Mesendoderm (in vitro differentiated cells): ENCODE measurements at regions not wholly inside any gene's neighbourhood (a gene's known extent, or its start where the extent isn't known, plus 50 kb on each side); places are given as distances from the start of the nearest gene placed in this dataset.
"Not testable (repeated sequence)": the region's sequence is repeated elsewhere in the genome, so short reads cannot be mapped to it uniquely, and the experiment has no call there.

Experiments
- DNase-seq: peaks from one replicate; pipeline ENCODE4 v3.0.0; 2013
- H2AK5ac ChIP-seq: 2 replicates; pipeline ENCODE4 v1.6.1; 2013; ENCODE audit warnings: low read length, inconsistent platforms
- H2BK120ac ChIP-seq: 2 replicates; pipeline ENCODE4 v1.6.1; 2013; ENCODE audit warnings: low read depth, mild to moderate bottlenecking, low read length, moderate library complexity, mixed read lengths
- H2BK15ac ChIP-seq: replicated peaks from 2 replicates; pipeline ENCODE4 v1.6.1; 2013; ENCODE audit warnings: low read depth, mild to moderate bottlenecking, moderate library complexity
- H2BK5ac ChIP-seq: 2 replicates; pipeline ENCODE4 v1.6.1; 2013; ENCODE audit warnings: low read length, inconsistent platforms
- H3K18ac ChIP-seq: 2 replicates; pipeline ENCODE4 v1.6.1; 2013; ENCODE audit warnings: mild to moderate bottlenecking, low read length, mixed read lengths
- H3K23ac ChIP-seq: one replicate; pipeline ENCODE4 v1.6.1; 2013; ENCODE audit warnings: low read length
- H3K27ac ChIP-seq: 2 replicates; pipeline ENCODE4 v1.5.1; 2013; ENCODE audit warnings: low read depth, mild to moderate bottlenecking, inconsistent platforms, low read length, moderate library complexity
- H3K27me3 ChIP-seq: 2 replicates; pipeline ENCODE4 v1.6.1; 2013; ENCODE audit warnings: low read length, control low read depth, mild to moderate bottlenecking, inconsistent platforms; ENCODE audit not compliant: insufficient read depth, poor library complexity
- H3K36me3 ChIP-seq: 2 replicates; pipeline ENCODE4 v1.6.1; 2013; ENCODE audit warnings: low read length, inconsistent platforms; ENCODE audit not compliant: control insufficient read depth, insufficient read depth
- H3K4ac ChIP-seq: one replicate; pipeline ENCODE4 v1.6.1; 2013; ENCODE audit warnings: low read depth, mild to moderate bottlenecking, low read length, moderate library complexity
- H3K4me1 ChIP-seq: 2 replicates; pipeline ENCODE4 v1.6.1; 2013; ENCODE audit warnings: low read depth, low read length, inconsistent platforms; ENCODE audit not compliant: control insufficient read depth
- H3K4me2 ChIP-seq: 2 replicates; pipeline ENCODE4 v1.6.1; 2013; ENCODE audit warnings: low read length
- H3K4me3 ChIP-seq: 2 replicates; pipeline ENCODE4 v1.5.1; 2013; ENCODE audit warnings: mild to moderate bottlenecking, low read length
- H3K56ac ChIP-seq: one replicate; pipeline ENCODE4 v1.6.1; 2013; ENCODE audit warnings: low read length
- H3K79me1 ChIP-seq: 2 replicates; pipeline ENCODE4 v1.6.1; 2013; ENCODE audit warnings: low read length, inconsistent platforms
- H3K79me2 ChIP-seq: 2 replicates; pipeline ENCODE4 v1.6.1; 2013; ENCODE audit warnings: mild to moderate bottlenecking, low read length; ENCODE audit not compliant: control insufficient read depth, insufficient read depth
- H3K9ac ChIP-seq: 2 replicates; pipeline ENCODE4 v1.6.1; 2013; ENCODE audit warnings: low read length, inconsistent platforms
- H4K5ac ChIP-seq: one replicate; pipeline ENCODE4 v1.6.1; 2013; ENCODE audit warnings: low read length
- H4K8ac ChIP-seq: one replicate; pipeline ENCODE4 v1.6.1; 2013; ENCODE audit warnings: low read depth, mild to moderate bottlenecking, control low read depth, low read length, moderate library complexity
- WGBS: extraction: QIAGEN DNeasy Blood & Tissue Kit; methylation state at CpG from one replicate; pipeline ENCODE4 v1.1.7; 2013; ENCODE audit warnings: low lambda C conversion rate, missing lambda C conversion rate; ENCODE audit not compliant: insufficient coverage; ENCODE audit errors: extremely low coverage; 5-methylcytosine and 5-hydroxymethylcytosine counted together

DNA sequence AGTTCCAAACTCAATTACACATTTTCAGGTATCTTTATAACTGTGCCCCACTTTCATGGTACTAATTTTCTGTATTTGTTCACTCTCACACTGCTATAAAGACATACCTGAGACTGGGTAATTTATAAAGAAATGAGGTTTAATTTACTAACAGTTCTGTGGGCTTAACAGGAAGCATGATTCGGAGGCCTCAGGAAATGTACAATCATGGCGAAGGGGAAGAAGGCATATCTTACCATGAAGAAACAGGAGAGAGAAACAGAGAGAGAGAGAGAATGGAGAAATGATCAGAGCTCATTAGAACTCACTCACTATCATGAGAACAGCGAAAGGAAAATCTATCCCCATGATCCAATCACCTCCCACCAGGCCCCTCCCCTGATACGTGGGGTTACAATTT is 874.1 kb upstream of the B3GALT2 start:
- Histone ChIP-seq H2BK15ac (no peak overlapping the region), H3K4me3 (no peak overlapping the region), H3K4me1 (no peaks in the 10 kb centered on the region), H3K18ac (no peak overlapping the region), H3K27ac (no peak overlapping the region), H3K9ac (no peak overlapping the region), H4K8ac (no peak overlapping the region), H2AK5ac (no peak overlapping the region), H3K79me2 (no peaks in the 10 kb centered on the region), H4K5ac (no peak overlapping the region), H2BK5ac (no peak overlapping the region), H3K23ac (no peak overlapping the region), H3K4me2 (no peak overlapping the region), H3K79me1 (no peaks in the 10 kb centered on the region), H3K56ac (no peak overlapping the region), H3K27me3 (no peaks in the 10 kb centered on the region), H3K4ac (no peak overlapping the region), H3K36me3 (no peaks in the 10 kb centered on the region), H2BK120ac (no peak overlapping the region)
- DNase-seq, result no peak
- no CpG with 5 or more reads among the region's 4 CpGs for WGBS

GRCh38 chr1:194058268-194058667 is 871.9 kb upstream of the B3GALT2 start:
- H3K4me3 ChIP-seq, H3K27me3 ChIP-seq, H3K4ac ChIP-seq, DNase-seq, H4K8ac ChIP-seq, H3K4me1 ChIP-seq, H2BK120ac ChIP-seq, H3K18ac ChIP-seq, H2BK15ac ChIP-seq, H3K4me2 ChIP-seq, H3K9ac ChIP-seq, H3K36me3 ChIP-seq, H3K56ac ChIP-seq, H3K79me1 ChIP-seq, H2BK5ac ChIP-seq, H4K5ac ChIP-seq, H3K27ac ChIP-seq, H3K23ac ChIP-seq, H2AK5ac ChIP-seq, H3K79me2 ChIP-seq: not testable (repeated sequence)
- WGBS, result no CpG with 5 or more reads among the region's 5 CpGs

GRCh38 chr1:194056169-194056568 is 869.8 kb upstream of the B3GALT2 start:
- no peak overlapping the region for H3K4me2 ChIP-seq
- H3K9ac ChIP-seq, result no peak overlapping the region
- H4K8ac ChIP-seq, result no peak overlapping the region
- H3K79me2 ChIP-seq, result no peaks in the 10 kb centered on the region
- no peak for DNase-seq
- no peak overlapping the region for H2BK120ac ChIP-seq
- no peak overlapping the region for H2BK15ac ChIP-seq
- no peak overlapping the region for H3K27ac ChIP-seq
- H3K4ac ChIP-seq, result no peak overlapping the region
- H3K79me1 ChIP-seq, result no peaks in the 10 kb centered on the region
- H3K4me3 ChIP-seq, result no peak overlapping the region
- no peaks in the 10 kb centered on the region for H3K4me1 ChIP-seq
- H3K56ac ChIP-seq, result no peak overlapping the region
- no CpG with 5 or more reads among the region's 2 CpGs for WGBS
- H2AK5ac ChIP-seq, result no peak overlapping the region
- H4K5ac ChIP-seq, result no peak overlapping the region
- H2BK5ac ChIP-seq, result no peak overlapping the region
- H3K18ac ChIP-seq, result no peak overlapping the region
- no peaks in the 10 kb centered on the region for H3K36me3 ChIP-seq
- H3K23ac ChIP-seq, result no peak overlapping the region
- no peaks in the 10 kb centered on the region for H3K27me3 ChIP-seq

- no peak overlapping the region for H3K18ac ChIP-seq
- H3K36me3 ChIP-seq, result no peaks in the 10 kb centered on the region
- no peak overlapping the region for H2BK120ac ChIP-seq
- H3K4me1 ChIP-seq, result no peaks in the 10 kb centered on the region
- H3K56ac ChIP-seq, result no peak overlapping the region
- H3K4me2 ChIP-seq, result no peak overlapping the region
- H4K5ac ChIP-seq, result no peak overlapping the region
- H3K9ac ChIP-seq, result no peak overlapping the region
- no peak overlapping the region for H2AK5ac ChIP-seq
- H3K79me2 ChIP-seq, result no peaks in the 10 kb centered on the region
- no peak for DNase-seq
- H4K8ac ChIP-seq, result no peak overlapping the region
- no peak overlapping the region for H3K4me3 ChIP-seq
- no peak overlapping the region for H3K4ac ChIP-seq
- no peak overlapping the region for H3K23ac ChIP-seq
- no peak overlapping the region for H2BK15ac ChIP-seq
- no peak overlapping the region for H3K27ac ChIP-seq
- H2BK5ac ChIP-seq, result no peak overlapping the region
- no peaks in the 10 kb centered on the region for H3K79me1 ChIP-seq
- H3K27me3 ChIP-seq, result no peaks in the 10 kb centered on the region
- WGBS, result no CpG with 5 or more reads among the region's 1 CpG
Measured at GRCh38 chr1:194055536-194055935, 869.1 kb upstream of the B3GALT2 start.

- Histone ChIP-seq H3K27ac (no peak overlapping the region), H3K18ac (no peak overlapping the region), H3K4me1 (no peaks in the 10 kb centered on the region), H3K4me3 (no peak overlapping the region), H2BK5ac (no peak overlapping the region), H3K27me3 (no peaks in the 10 kb centered on the region), H3K79me2 (no peaks in the 10 kb centered on the region), H3K23ac (no peak overlapping the region), H2AK5ac (no peak overlapping the region), H3K56ac (no peak overlapping the region), H3K79me1 (no peaks in the 10 kb centered on the region), H4K5ac (no peak overlapping the region), H2BK15ac (no peak overlapping the region), H3K36me3 (no peaks in the 10 kb centered on the region), H4K8ac (no peak overlapping the region), H3K9ac (no peak overlapping the region), H3K4ac (no peak overlapping the region), H2BK120ac (no peak overlapping the region), H3K4me2 (no peak overlapping the region)
- WGBS, result no CpG with 5 or more reads among the region's 2 CpGs
- DNase-seq, result no peak
Measured at GRCh38 chr1:194052514-194053338, 866.3 kb upstream of the B3GALT2 start.

DNA sequence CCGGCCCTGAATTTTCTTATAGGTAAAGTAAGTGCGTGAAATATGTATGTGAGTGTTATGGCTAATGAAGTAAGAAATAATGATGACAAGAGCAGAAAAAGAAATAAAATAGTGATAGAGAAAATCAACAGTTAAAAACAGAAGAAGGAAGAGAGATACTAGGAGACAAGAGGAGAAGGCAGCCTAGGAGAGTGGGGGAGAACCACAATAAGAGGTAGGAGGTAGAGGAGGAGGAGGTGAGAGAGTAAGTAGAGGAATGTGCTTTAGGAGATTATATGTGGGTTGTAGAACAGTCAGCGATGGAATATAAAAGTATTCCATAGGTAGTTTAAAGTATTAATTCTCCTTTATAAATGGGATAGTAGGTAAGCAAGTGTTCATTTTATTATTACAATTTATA is 861.5 kb upstream of the B3GALT2 start:
- H3K4me1 ChIP-seq, result no peaks in the 10 kb centered on the region
- H3K27ac ChIP-seq, result no peak overlapping the region
- H4K8ac ChIP-seq, result no peak overlapping the region
- H3K23ac ChIP-seq, result no peak overlapping the region
- H3K18ac ChIP-seq, result no peak overlapping the region
- H3K79me2 ChIP-seq, result no peaks in the 10 kb centered on the region
- H2BK5ac ChIP-seq, result no peak overlapping the region
- H3K4me2 ChIP-seq, result no peak overlapping the region
- no peak overlapping the region for H2BK120ac ChIP-seq
- H3K79me1 ChIP-seq, result no peaks in the 10 kb centered on the region
- DNase-seq, result no peak
- WGBS, result 100% methylated on average over 1 of the region's 3 CpGs
- no peak overlapping the region for H3K4me3 ChIP-seq
- no peak overlapping the region for H2AK5ac ChIP-seq
- no peak overlapping the region for H3K56ac ChIP-seq
- no peak overlapping the region for H3K9ac ChIP-seq
- no peak overlapping the region for H3K4ac ChIP-seq
- no peaks in the 10 kb centered on the region for H3K36me3 ChIP-seq
- H2BK15ac ChIP-seq, result no peak overlapping the region
- H3K27me3 ChIP-seq, result no peaks in the 10 kb centered on the region
- no peak overlapping the region for H4K5ac ChIP-seq
